ENCODE measurements at regions not wholly inside any gene's neighbourhood (a gene's known extent, or its start where the extent isn't known, plus 50 kb on each side); places are given as distances from the start of the nearest gene placed in this dataset.

GRCh38 chr9:20065046-20065445, 276.2 kb upstream of the SLC24A2 start:
- TF ChIP-seq CTCF (IDR thresholded peaks at IDR 0.05): no peak

- TF ChIP-seq CTCF (IDR thresholded peaks at IDR 0.05): no peak
Measured at GRCh38 chr9:20054734-20055133, 265.9 kb upstream of the SLC24A2 start.

GRCh38 chr9:20048985-20049384, 260.1 kb upstream of the SLC24A2 start:
- no peak for TF ChIP-seq CTCF (IDR thresholded peaks at IDR 0.05)

- no peak for TF ChIP-seq CTCF (IDR thresholded peaks at IDR 0.05)
Measured at GRCh38 chr9:20048437-20048836, 259.6 kb upstream of the SLC24A2 start.

- TF ChIP-seq CTCF (IDR thresholded peaks at IDR 0.05): no peak
Measured at GRCh38 chr9:20044686-20045085, 255.8 kb upstream of the SLC24A2 start.

- TF ChIP-seq CTCF (IDR thresholded peaks at IDR 0.05): no peak
Measured at GRCh38 chr9:20043461-20043860, 254.6 kb upstream of the SLC24A2 start.

- no peak for TF ChIP-seq CTCF (IDR thresholded peaks at IDR 0.05)
Measured at GRCh38 chr9:20043035-20043434, 254.2 kb upstream of the SLC24A2 start.

GRCh38 chr9:20042128-20042711, 253.4 kb upstream of the SLC24A2 start:
- no peak for TF ChIP-seq CTCF (IDR thresholded peaks at IDR 0.05)
